ENCODE measurements at regions not wholly inside any gene's neighbourhood (a gene's known extent, or its start where the extent isn't known, plus 50 kb on each side); places are given as distances from the start of the nearest gene placed in this dataset.

GRCh38 chr3:67706934-67707333 is 52.5 kb upstream of the SUCLG2 start:
- no peak overlapping the region for H3K27ac ChIP-seq
- H3K4me3 ChIP-seq: no peak overlapping the region
- ChIA-PET POLR2A (no interaction called here), CTCF (interaction anchor here (0.8 kb wide), 1 partner anchor 17 kb away, joined by 3 read pairs; no protein-coding TSS in a partner anchor)
- no peak for ATAC-seq
- DNase-seq (ENCODE audit: low read depth in 1 of 2, low spot score in 1 of 2): no peak
- no peak for FAIRE-seq
- no peak overlapping the region for H3K4me2 ChIP-seq
- WGBS (ENCODE audit: missing lambda C conversion rate): 74% methylated on average over 4 of the region's 4 CpGs
- no peaks in the 10 kb centered on the region for H3K9me3 ChIP-seq
- H3K4me1 ChIP-seq: no peaks in the 10 kb centered on the region
- TF ChIP-seq FOXS1 (CRISPR knock-in tag; IDR thresholded peaks at IDR 0.05): no peak
- TF ChIP-seq CBX8 (IDR thresholded peaks at IDR 0.05): no peak
- no peak for TF ChIP-seq NR3C1 (IDR thresholded peaks at IDR 0.05)
- no peak for TF ChIP-seq HDAC2 (IDR thresholded peaks at IDR 0.05)
- TF ChIP-seq POLR2AphosphoS2 (conservative IDR thresholded peaks at IDR 0.05; ENCODE audit: low read length): no peak
- no peak for TF ChIP-seq TP53 (CRISPR knock-in tag; IDR thresholded peaks at IDR 0.05)
- TF ChIP-seq EHF (CRISPR knock-in tag; IDR thresholded peaks at IDR 0.05): no peak
- no peak for TF ChIP-seq HEYL (CRISPR knock-in tag; IDR thresholded peaks at IDR 0.05)
- TF ChIP-seq HOXB5 (CRISPR knock-in tag; IDR thresholded peaks at IDR 0.05): no peak
- no peak for TF ChIP-seq CEBPB (IDR thresholded peaks at IDR 0.05)
- no peak for TF ChIP-seq PBX3 (IDR thresholded peaks at IDR 0.05)
- TF ChIP-seq ZSCAN20 (CRISPR knock-in tag; IDR thresholded peaks at IDR 0.05): no peak
- TF ChIP-seq JUNB (IDR thresholded peaks at IDR 0.05): no peak
- TF ChIP-seq ZC3H11A (IDR thresholded peaks at IDR 0.05): no peak
- no peak for TF ChIP-seq NFE2L2 (conservative IDR thresholded peaks at IDR 0.05; ENCODE audit: low read length)
- no peak for TF ChIP-seq CBX2 (IDR thresholded peaks at IDR 0.05; ENCODE audit: borderline replicate concordance, low read depth)
- TF ChIP-seq RARB (CRISPR knock-in tag; IDR thresholded peaks at IDR 0.05): no peak

- Histone ChIP-seq H3K4me2 (no peak overlapping the region), H3K9me3 (no peaks in the 10 kb centered on the region), H3K4me3 (no peak overlapping the region), H3K27ac (no peak overlapping the region), H3K4me1 (no peaks in the 10 kb centered on the region)
- TF ChIP-seq USF2 (IDR thresholded peaks at IDR 0.05): no peak
- no peak for FAIRE-seq
- ChIA-PET POLR2A (no interaction called here), CTCF (no interaction called here)
- DNase-seq (ENCODE audit: low read depth in 1 of 2, low spot score in 1 of 2): no peak
- 85% methylated on average over 4 of the region's 4 CpGs for WGBS (ENCODE audit: missing lambda C conversion rate)
- ATAC-seq: no peak
Observed at GRCh38 chr3:67704322-67704721, 49.9 kb upstream of the SUCLG2 start.

Small RNA genes in the stretch of these regions (small RNA-seq; reads per million reads assigned to genes)
- gene AC107626.1: 0 reads per million in 6 experiments

All from A549 (cell line).